Inferior parietal cortex (tissue), 1 donor: ENCODE measurements at regions not wholly inside any gene's neighbourhood (a gene's known extent, or its start where the extent isn't known, plus 50 kb on each side); places are given as distances from the start of the nearest gene placed in this dataset.

Source experiments
- DNase-seq: peaks from one replicate; pipeline ENCODE4 v3.0.0-alpha.2; 2016; ENCODE audit errors: extremely low spot score

DNA sequence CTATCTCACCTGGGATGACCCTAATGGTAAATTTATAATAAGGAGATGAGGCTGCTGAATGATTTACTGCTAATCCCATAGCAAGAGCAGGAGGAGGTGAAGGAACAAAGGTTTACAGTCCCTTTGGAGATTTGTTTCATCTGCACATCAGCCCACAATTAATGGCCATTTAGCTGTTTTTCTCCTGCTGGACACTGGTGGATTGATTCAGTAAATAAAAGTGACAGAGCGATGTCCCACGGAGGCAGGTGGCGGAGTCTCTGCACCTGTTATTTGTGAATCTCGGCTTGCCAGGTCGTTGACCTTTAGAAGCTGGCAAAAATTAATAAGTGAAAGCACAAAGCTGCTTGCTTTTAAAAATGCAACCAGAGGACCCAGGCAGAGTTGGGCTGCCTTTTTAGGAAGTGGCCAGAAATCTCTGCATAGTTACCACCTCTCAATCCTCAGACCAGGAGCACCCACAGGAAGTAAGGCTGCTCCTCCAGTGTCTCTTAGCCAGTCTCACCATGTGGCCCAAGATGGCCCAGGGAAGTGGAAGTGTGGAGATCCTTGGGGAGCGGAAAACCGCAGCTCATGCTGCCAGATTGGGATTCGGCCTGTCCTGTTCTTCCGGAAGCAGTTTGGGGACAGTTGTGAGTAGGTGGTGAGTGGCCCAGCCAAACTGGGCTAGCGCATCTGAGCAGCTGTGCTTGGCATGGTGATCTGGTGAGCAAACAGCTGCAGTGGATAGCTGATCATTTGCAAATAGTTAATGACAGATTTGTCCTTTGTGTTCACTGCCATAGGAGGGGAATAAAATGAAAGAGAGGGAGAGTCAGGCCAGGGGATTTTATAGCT, 1005.7 kb upstream of the PIK3C3 start:
- no peak for DNase-seq

DNA sequence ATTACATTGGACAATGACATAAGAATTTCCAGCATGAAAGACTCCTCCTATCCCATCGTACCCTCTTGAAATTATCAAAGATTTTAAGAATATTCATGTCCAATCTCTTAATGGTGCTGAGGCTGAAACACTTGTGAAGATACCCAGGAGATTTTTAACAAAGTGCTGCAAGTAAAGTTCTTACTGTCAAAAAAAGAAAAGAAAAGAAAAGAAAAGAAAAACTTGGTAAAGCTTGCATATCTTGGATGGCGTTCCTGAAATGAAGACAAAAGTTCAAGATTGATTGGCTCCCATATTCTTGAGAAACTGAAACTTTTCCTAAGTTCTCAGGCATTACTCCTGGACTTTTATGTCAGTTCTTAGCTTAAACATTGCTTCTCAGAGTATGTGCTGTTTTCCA, 1010.5 kb upstream of the PIK3C3 start:
- DNase-seq = no peak

DNA sequence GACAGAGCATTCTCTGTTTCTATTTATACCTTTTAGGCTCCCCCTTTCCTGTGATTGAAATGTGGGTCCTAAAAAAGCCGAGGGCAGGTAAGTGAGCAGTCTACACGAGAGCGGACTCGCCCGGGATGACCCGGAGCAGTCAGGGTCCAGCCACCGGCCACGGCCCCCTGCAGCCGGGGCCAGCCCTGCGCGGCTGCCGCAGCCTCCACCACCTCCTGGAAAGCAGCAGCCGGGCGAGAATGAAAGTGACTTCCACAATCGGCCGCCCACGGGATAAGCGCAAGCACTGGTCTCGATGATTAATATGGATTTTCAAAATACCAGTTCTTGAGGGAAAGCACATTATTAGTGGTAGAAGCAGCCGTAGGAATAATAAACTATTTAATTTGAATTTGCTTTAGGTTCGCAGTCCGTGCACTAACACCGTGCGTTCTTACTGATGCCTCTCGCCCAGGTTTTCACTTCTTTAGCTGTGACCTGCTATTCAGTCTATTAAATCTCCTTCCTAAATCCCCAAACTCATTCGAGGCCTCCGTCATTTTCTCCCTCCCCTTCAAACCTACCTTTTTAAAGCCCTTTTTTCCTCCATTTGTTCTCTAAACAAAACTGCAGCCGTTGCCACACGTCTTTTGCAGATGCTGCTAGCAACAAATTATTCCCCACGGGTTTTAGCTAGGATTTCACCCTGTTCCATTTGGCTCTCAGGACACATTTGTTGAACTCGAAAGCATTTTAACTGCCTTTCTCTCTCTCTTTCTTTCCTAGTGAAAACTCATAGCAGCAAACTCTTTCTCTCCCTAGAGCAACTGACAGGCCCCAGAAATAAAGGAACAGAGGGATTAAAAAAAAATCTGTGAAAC, 1015.1 kb upstream of the PIK3C3 start:
- no peak for DNase-seq

DNA sequence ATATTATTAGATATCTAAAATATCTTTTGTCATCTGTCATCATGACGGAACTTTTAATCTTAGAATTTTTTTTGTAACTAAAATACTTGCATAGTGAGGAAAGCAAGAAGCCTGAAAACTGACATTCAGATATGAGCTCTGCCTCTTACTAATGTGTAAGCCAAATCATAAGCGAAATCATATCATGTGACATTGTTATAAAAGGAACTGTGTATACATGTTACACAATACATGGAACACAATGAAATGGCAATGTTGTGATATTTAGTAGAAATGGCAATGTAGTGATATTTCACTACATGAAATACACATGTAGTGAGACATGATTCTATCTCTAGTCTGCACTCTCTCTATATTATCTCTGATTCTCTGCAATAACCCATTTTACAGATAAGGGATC, 1016.4 kb upstream of the PIK3C3 start:
- DNase-seq = no peak

DNA sequence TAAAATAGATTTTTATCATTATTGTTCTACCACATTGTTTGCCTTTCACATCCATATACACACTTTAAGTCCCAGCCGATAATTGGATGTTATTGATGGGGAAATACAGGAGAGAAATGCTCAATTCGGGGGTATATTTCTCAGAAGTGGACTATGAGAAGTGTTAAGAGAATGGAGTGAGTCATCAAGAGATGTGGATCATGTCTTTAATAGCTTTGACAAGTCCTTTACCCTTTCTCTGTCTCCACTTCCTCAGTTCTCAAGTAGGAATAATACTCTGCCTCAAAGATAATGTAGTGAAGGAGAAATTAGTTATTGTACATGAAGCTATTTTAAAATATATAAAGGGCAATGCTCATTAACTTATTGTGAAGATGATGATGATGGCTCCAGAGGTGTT, 1017.6 kb upstream of the PIK3C3 start:
- DNase-seq = no peak

DNA sequence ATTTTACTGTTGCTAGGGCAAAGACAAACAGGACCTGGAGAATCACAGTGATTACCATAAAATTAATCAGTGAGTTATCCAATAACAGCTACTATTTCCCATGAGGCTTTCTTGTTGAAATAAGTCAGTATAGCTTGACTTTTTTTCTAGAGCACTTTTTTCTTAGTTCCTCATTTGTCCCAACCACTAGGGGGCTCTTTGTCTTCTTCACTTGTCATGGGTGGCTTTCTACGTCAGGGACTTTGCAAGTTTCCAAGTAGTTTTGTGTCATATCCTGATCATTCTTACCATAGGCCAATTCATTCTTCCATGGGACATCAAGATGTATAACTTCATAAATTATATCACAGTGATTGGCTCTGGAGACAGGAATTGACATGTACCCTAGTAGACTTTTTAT, 1019.6 kb upstream of the PIK3C3 start:
- DNase-seq = peak; percentile 5

DNA sequence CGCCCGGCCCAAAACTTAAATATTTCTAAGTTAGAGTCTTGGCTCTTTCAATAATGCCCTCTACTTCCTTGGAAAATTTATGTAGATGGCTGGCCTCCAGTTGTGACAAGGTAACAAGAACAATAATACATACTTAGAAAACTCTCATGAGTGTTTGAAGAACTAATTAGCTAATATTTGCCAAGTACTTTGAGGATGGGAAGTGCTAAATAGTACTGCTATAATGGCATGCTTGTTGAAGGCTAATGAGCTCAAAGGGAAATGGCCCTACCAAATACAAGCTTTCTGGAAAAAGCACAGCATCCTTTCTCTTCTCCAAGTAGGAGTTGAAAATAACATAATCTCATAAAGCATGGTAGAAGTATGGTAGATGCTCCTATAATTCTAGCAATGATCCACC, 1022.2 kb upstream of the PIK3C3 start:
- DNase-seq = no peak

DNA sequence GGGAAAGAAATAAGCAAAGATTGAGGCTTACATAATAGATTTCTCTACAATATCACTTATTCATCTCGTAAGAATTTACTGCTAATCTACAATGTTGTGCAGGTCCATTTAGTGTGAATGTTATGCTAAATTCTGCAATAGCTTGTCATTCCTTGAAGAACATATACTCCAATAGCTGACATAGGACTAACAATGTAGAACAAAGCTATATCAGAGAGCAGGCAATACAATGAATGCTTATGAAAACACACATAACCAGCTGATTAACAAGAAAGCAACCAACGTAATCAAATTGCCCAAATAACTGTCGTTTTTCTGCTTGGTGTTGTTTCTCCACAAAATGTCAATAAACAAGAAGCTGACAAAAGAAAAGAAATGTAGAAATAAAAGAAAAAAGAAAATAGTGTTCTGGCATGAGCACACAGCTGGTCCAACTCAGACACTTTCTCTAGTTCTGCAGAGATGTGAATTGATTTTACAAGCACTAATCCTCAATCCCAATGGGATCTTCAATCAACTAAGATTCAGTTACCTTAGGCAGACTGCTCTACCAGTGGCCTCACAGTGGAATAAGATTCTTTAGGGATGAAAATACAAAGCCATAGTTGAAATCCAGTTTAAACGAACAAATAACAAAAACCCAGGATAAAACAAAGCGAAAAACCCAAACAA, 1024.7 kb upstream of the PIK3C3 start:
- DNase-seq = no peak

DNA sequence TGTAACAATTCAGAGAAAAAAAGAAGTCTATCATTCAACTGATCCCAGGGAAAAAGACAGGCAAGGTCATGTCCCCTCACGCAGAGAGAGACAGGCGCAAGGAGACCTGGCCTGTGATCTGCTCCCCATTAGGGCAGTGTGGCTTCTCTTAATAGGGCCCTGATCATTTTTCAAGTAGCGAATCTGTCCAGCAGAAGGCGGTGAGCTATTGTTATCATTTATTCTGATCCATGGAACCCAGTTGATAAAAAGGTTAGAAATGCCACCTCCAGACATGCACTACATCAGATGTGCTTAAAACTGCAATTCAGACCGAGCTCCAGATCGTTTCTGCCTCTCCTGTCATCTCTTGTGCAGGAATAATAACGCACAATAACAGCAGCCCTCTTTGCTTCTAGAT, 1025.6 kb upstream of the PIK3C3 start:
- no peak for DNase-seq

DNA sequence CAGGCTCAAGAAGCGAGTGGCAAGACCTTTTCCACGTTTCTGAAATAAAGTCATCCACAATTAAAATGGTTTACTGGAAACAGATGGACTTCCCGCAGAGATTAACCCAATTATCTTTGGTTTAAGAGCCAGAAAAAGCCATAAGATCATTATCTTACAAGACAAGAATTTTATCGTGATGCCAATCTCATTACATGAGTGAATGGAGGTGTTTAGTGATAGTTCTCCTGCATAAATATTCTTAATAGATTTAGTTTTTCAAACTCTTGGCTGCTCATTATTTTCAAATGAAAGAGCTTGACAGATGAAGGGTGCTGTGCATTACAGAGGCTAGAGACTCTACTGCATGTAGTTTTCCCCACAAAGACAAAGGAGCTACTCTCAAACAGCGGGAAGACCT, 1028.4 kb upstream of the PIK3C3 start:
- DNase-seq = no peak

DNA sequence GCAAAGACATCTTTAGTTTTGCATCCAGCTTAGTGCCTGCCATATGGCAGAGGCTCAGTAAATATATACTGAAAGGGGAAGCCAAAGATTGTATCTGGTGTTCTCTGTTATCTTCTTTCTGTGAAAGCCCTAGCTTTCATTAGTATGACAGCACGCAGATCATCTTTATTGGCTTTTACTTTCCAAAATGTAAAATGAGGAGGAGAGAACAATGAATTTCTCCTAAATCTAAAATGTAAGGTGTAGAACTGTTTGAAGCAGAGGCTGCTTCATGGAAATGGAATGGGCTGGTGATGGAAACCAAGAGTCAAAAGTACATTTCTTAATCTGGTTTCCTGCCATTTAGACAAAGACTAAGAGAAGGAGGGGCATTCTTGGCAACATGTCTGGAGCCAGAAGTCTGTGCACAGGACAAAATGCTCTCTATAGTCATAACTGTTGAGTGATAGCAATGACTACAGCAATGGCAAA, 1029.9 kb upstream of the PIK3C3 start:
- no peak for DNase-seq

DNA sequence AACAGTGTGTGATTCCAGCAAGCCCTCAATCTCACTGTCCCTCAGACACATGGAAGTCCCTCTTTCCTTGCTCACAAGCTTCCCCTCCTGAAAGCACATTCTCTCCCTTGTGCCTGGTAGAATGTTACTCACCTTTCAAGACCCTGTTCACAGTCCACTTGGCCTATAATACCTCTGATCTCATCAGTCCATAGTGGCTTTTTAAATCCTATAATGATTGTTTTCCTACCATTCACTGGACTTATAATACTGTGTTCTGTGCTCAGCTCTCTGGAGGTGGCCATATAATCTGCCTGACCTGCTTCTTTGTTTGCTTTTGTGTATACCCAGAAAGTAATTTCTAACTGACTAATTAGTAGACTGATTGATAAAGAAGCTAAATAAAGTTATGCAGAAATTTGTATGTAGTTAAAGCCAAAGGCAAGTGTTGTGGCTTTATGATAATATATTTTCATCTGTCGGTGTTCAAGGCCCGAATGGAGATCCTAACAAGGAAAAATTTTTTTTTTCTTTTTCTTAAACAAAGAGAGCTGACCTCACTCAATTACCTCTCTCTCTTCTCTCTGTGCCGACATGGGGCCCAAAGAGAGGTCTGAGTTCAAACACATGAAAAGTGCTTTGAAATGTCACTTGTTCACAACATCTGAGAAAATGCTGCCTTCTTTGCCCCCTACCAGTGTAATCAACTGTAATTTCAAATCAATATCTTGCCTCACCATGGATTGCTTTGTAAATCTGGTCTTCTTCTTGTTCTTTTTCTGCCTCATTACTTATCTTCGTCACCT, 1033.0 kb upstream of the PIK3C3 start:
- no peak for DNase-seq

DNA sequence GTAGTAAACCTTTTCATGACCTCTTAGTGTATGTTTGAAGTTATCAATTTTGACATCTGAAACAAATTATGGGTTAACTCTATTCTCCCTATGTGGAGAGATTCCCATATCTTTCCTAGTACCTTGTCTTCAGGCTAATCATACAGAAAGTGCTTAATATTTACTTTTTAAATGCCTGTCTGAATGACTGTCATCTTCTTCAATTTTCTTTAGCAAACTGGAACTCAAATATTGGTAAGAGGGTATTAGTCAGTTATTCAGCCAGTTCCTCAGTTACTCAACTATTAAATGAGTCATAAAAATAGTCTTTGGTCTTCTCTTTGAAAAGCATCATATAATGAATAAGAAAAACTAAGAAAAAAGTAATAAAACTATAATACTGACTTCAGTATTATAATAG, 1038.0 kb upstream of the PIK3C3 start:
- no peak for DNase-seq

DNA sequence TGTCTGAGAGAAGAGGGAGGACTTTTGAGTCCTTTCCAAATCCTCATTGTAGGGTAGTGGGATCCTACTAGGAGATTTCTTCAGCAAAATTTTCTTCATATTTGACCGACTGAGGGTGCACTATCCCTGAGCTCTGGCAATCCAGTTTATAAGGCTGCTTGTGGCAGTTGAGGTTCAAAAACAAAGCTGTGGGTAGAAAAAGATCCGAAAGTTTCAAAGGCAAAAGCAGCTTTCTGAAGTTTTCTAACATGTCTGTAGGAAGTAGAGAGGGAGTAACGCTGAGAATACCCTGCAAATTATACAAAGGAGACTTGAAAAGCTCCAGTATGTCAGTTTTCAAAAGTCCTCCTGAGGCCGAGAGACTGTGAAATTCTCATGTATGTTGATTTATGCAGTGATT, 1039.3 kb upstream of the PIK3C3 start:
- DNase-seq = no peak

DNA sequence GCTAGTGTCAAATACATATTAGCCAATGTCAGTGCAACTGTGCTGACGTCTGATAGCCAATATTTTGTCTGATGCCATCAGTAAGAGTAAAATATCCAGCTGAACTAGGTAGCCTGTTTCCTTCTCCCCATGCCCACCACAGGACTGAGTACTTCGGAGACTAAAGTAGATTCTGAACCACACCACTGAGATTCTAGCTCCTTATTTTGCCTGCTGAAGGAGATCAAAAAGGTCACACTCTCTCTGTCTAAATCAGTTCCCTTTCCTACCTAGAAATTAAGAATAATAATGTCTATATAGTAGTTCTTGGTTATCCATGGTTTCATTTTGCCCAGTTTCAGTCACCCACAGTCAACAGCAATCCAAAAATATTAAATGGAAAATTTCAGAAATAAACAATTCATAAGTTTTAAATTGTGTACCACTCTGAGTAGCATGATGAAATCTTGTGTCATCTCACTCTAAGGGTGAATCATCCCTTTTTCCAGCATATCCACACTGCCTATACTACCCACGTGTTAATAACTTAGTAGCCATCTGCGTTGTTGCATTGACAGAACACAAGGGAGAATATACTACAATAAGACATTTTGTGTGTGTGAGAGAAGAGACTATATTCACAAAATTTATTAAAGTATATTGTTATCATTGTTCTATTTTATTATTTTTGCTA, 1043.3 kb upstream of the PIK3C3 start:
- no peak for DNase-seq

DNA sequence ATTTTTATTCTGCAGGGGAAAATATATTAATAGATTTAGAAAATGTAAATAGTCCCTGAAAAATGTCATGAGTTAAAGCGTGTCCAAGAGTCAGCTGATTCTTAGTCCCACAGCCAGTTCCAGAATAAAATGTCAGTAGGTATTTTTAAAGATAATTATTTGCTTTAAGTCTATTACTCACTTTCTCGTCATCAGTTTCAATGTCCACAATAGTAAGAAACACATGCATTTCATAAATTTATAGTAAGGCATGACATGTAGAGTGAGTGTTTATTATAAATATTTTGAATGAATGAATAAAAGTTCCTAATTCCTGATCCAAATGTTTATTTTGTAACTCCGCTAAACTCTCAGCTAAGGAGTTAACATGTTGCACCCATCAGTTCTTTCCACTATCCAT, 1044.0 kb upstream of the PIK3C3 start:
- no peak for DNase-seq

DNA sequence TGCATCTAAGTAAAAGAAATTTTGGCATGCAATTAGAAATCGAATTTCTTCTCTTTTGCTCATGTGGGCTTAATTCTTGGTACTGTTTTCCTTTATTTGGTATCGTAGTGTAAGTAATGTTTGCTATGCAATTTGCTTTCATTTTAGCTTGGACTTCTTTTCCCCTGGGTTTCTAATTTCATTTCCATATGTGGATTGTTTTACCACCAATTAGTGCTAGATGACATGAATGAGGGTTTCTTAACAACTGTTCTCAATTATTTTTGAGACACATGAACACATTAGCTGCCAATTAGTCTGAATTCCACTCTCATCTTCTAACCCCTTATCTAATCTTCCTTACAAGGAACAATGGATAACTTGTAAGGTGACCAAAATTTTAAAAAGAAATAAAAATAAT, 1047.2 kb upstream of the PIK3C3 start:
- no peak for DNase-seq

DNA sequence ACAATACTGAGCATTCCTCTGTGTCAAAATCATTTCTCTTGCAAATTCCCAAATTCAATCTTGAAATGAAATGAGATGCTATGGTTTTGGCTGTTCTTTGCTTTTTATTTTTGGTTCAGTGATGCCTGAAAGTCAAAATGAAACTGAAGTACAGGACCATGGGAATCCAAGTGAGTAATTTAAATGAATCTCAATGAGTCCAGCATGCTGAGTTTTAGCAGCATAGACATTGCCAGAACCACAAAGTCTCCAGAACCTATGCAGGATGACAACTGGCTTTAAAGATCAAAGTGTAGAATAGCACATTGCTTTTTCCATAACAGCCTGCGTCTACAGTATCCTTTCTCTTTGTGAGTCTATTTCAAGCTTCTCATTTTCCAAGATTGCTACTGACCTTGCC, 1050.7 kb upstream of the PIK3C3 start:
- DNase-seq = no peak

DNA sequence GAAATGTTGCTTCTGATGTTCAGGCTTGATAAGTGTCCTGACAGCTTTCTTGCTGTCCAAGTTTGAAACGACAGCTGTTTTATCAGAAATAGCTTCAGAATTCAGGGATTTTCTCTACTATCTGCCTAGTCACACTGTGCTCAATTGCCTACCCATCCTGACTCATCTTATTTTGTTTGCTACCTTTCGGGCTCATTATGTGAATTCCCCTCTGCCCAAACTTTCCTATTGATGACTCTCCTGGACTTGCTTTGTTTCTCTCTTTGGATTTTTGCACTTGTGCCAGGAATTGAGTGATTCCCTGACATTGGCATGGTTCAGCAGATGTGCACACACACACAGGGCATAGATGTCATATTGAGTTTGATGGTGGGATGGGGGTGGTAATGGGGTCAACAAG, 1052.6 kb upstream of the PIK3C3 start:
- no peak for DNase-seq

DNA sequence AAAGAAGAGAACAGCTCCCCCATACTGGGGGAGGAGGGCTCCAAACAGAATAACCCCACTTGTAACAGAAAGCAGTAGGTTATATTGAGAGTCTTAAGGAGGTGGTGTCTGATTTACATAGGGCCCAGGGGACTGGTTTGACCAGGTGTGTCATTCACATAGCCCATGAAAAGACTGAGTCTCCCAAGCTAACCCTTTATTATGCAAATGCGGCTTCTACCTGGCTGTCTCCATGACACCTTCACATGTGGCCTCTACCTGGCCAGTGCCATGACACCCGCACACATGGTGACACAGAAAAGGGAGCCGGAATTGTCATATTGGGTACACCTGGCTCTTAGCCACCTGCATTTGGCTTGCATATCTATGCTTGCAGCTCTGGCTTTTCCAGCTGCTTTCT, 1057.2 kb upstream of the PIK3C3 start:
- no peak for DNase-seq

DNA sequence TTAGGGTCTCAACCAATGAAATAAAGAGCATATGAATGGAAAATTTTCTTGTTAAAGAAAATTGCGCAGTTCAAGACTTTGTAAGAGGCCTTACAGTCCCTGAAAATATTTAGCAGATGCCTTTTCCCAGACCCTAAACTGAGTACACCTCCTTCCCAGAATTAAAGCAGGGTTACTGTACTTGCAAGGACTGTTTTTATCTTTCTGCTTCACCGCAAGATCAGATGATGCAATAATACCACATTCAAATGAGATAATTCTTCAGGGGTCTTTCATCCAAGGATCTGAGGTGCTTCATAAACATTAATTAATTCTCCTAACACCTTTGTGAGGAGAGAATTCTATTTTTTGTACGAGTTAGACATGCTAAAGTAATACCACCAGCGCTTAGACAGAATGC, 1071.8 kb upstream of the PIK3C3 start:
- DNase-seq = no peak
